HG03175 (cell line): ENCODE measurements at regions not wholly inside any gene's neighbourhood (a gene's known extent, or its start where the extent isn't known, plus 50 kb on each side); places are given as distances from the start of the nearest gene placed in this dataset.
"Not testable (repeated sequence)": the region's sequence is repeated elsewhere in the genome, so short reads cannot be mapped to it uniquely, and the experiment has no call there.

ENCODE experiments used
- ATAC-seq: cut with Tn5 transposase; IDR thresholded peaks from one replicate; pipeline ENCODE4 v1.9.1; 2021; ENCODE audit warnings: mild to moderate bottlenecking, moderate library complexity; ENCODE audit not compliant: unreplicated experiment

- no peak for ATAC-seq
These were observed 231.5 kb downstream of the TRIML1 start for GRCh38 chr4:188370777-188371176.

DNA sequence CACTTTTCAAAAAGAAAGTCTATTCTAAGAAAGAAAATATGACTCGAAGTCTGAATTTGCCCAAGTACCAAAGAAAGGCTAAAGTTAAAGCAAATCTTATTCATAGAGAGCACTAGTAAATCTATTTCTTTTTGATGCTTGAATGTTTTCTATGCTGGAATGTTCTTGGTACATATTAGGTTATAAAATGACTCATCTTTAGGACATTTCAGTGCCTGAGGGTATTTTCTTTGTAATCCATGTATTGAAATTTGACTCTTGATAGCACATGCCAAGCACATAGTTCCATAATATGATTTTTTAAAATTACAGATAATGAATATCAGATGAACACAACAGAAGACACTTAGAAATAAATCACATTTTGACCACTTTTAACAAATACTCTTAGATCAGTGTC, 232.8 kb downstream of the TRIML1 start:
- ATAC-seq = no peak

GRCh38 chr4:188372829-188373228, 233.6 kb downstream of the TRIML1 start:
- ATAC-seq = no peak

DNA sequence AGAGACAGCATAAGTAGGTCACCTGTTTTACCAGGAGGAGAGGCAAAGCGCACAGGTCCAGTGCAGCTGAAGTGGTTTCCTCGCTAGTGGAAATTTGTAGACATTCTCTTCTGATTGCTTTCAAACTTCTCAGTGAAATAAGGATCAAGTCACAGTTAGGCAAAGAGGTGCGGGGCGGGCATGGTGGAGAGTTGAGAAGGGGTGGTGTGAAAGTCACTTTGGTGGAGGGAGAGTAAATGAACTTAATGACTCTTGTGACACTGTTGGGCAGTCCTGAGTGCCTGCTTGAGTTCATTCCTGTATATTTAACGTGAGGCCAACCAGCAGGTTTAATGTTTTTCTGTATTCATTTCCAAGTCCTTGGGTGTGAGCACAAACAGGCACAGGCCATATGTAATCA, 235.6 kb downstream of the TRIML1 start:
- no peak for ATAC-seq

DNA sequence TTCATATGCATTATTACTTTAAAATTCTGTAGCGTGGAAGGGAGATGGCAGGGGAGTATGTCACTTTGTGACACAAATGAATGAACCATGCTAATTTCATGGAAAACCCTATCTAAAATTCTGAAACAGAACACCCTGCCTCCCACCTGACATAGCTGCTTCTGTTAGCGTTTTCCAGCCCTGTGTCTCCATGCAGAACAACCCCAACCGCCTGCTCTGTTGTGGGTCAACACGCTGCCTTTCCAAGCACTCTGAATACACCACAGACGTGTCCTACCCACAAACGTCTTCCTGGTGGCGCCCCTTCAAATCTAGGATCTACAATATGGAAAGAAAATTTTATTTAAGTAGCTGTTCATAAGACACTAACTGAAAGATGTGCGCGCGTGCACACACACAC, 238.6 kb downstream of the TRIML1 start:
- no peak for ATAC-seq

- no peak for ATAC-seq
These were observed 243.9 kb downstream of the TRIML1 start for GRCh38 chr4:188383180-188383579.

GRCh38 chr4:188387179-188387791, 248.0 kb downstream of the TRIML1 start:
- ATAC-seq = no peak

- ATAC-seq = not testable (repeated sequence)
These were observed 252.1 kb downstream of the TRIML1 start for GRCh38 chr4:188391349-188391748.

GRCh38 chr4:188396037-188396436, 256.8 kb downstream of the TRIML1 start:
- no peak for ATAC-seq

DNA sequence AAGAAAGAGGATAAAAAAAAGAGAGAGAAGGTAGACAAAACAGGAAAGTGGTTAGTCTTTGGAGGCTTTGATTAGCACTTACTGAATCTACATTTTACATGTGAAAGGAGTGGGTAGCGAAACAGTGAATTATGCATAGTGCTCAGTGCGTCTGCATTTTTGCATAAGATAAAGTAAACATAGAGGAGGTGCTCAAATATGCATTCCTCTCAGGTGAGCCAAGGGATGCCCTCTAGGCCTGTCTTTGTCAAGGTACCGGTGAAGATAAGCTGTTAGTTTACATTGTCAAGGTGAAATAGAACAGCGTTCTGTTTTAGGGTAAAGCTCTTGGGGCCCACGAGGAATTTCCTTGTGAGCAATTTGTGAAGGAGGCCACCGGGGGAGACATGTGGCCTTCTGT, 260.6 kb downstream of the TRIML1 start:
- no peak for ATAC-seq

GRCh38 chr4:188400451-188400850, 261.2 kb downstream of the TRIML1 start:
- no peak for ATAC-seq

- no peak for ATAC-seq
These were observed 264.0 kb downstream of the TRIML1 start for GRCh38 chr4:188403272-188403671.

- not testable (repeated sequence) for ATAC-seq
These were observed 266.0 kb downstream of the TRIML1 start for GRCh38 chr4:188405071-188405835.

DNA sequence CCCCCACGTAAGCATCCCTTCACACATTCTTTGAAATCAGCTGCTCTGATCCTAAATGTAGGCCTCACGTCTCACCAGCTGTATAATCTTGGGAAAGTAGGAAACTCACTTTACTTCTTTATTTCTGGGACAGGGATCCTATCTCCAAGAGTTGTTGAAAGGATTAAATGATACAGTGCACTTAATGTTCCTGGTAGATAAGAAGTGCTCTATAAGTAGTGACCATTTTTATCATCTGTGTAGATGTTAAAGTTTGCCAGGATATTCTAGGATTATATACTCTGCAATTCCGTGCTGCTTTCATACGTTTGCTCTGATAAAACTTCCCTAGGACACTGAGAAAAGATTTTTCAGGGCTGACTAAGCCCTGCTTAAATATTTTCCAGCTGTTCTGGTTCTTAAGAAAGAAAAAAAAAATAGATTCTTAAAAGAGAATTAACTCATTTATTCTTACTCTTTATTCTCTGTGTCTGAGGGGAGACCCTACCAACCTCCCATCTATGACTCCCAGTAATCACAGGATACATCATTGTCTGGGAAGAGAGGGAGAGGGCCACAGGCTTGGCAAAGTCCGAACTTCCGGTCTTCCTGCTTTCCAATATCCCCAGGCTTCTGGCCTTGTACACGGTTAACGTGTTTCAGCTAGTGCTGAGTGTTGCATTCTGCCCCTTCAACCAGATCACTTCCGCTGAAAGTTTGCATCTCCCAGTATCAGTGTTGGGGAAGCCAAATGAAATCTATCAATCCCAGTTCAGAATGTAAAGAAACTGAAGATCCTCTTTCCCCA, 269.2 kb downstream of the TRIML1 start:
- no peak for ATAC-seq

DNA sequence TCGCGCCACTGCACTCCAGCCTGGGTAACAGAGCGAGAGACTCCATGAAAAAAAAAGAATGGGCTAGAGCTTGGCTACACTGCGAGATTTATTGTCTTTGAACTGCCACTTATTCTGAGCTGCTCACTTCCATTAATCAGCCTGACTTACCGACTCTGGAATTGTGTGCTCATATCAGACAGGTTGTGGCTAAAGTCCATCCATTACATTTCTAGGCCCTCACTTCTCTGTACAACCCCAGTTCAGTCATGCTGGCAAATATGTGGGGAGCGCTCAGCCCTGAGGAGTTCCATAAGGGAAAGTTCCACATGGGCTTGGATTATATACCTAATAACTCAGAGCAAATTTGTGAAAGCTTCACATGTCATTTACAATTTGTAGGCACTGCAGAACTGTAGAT, 270.6 kb downstream of the TRIML1 start:
- ATAC-seq = no peak

- ATAC-seq = no peak
These were observed 272.6 kb downstream of the TRIML1 start for GRCh38 chr4:188411805-188412204.

- ATAC-seq = no peak
These were observed 273.3 kb downstream of the TRIML1 start for GRCh38 chr4:188412499-188412898.

DNA sequence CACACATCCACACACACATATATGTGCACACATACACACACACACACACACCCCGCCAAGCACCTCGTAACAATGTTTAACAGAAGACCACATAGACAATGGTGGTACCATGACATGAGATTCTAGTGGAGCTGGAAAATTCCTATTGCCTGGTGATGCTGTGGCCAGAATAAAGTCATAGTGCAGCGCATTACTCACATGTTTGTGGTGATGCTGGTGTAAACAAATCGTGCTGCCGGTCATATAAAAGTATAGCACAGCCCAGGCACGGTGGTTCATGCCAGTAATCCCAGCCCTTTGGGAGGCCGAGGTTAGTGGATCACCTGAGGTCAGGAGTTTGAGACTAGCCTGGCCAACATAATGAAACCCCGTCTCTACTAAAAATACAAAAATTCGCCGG, 275.2 kb downstream of the TRIML1 start:
- no peak for ATAC-seq

DNA sequence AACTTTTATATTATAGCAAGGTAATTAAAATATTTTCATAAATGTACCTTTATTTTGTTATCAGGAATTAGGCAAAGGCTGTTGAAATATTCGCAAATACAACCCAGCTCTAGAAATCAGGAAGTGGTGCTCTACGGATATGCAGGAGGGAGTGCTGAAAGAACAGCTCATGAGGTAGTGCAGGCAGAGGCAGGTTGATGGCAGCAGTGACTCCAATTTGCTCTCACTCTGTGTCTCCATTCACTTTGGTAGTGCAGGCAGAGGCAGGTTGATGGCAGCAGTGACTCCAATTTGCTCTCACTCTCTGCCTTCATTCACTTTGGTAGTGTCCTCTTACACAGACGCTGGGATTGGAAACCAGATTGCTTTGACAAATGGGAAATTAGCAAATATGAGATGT, 277.9 kb downstream of the TRIML1 start:
- no peak for ATAC-seq

- ATAC-seq = no peak
These were observed 283.8 kb downstream of the TRIML1 start for GRCh38 chr4:188423039-188423438.

- ATAC-seq = no peak
These were observed 289.7 kb downstream of the TRIML1 start for GRCh38 chr4:188428935-188429334.

- ATAC-seq = no peak
These were observed 290.7 kb downstream of the TRIML1 start for GRCh38 chr4:188429965-188430364.
